OCI-LY3 (cell line): ENCODE measurements at regions not wholly inside any gene's neighbourhood (a gene's known extent, or its start where the extent isn't known, plus 50 kb on each side); places are given as distances from the start of the nearest gene placed in this dataset.
"Not testable (repeated sequence)": the region's sequence is repeated elsewhere in the genome, so short reads cannot be mapped to it uniquely, and the experiment has no call there.

Experiments used
- H2AFZ ChIP-seq: fragments of 200-600, 300-600 bp; shearing (Covaris generic); 2 replicates; pipeline ENCODE4 v1.6.0; 2014; ENCODE audit warnings: antibody characterized with exemption, low read depth, low read length
- H3K27ac ChIP-seq: fragments of 200-600, 300-600 bp; sonication (generic); 2 replicates; pipeline ENCODE4 v1.5.1; 2014; ENCODE audit warnings: mild to moderate bottlenecking, low read length, moderate library complexity, mixed read lengths
- H3K27me3 ChIP-seq: fragments of 200-600, 300-600 bp; sonication (generic); 2 replicates; pipeline ENCODE4 v1.6.1; 2014; ENCODE audit warnings: low read depth, low read length, mixed read lengths
- H3K36me3 ChIP-seq: fragments of 200-600, 300-600 bp; sonication (generic); replicated peaks from 2 replicates; pipeline ENCODE3; 2014; ENCODE audit warnings: low read depth, low read length, mixed read lengths
- H3K4me1 ChIP-seq: fragments of 300-600, 200-600 bp; sonication (generic); 2 replicates; pipeline ENCODE4 v1.6.1; 2014; ENCODE audit warnings: low read length, mixed read lengths
- H3K4me2 ChIP-seq: fragments of 200-600, 300-600 bp; sonication (generic); 2 replicates; pipeline ENCODE4 v1.6.1; 2014; ENCODE audit warnings: low read length, mixed read lengths
- H3K4me3 ChIP-seq: fragments of 300-600, 200-600 bp; sonication (generic); 2 replicates; pipeline ENCODE4 v1.5.1; 2014; ENCODE audit warnings: antibody characterized with exemption, mild to moderate bottlenecking, low read length, moderate library complexity
- H3K79me2 ChIP-seq: fragments of 300-600, 200-600 bp; shearing (Covaris generic); 2 replicates; pipeline ENCODE4 v1.6.1; 2014; ENCODE audit warnings: mild to moderate bottlenecking, low read length, mixed read lengths
- H3K9ac ChIP-seq: fragments of 300-600, 200-600 bp; shearing (Covaris generic); 2 replicates; pipeline ENCODE4 v1.6.0; 2014; ENCODE audit warnings: mild to moderate bottlenecking, low read length, moderate library complexity
- H3K9me3 ChIP-seq: fragments of 200-600, 300-600 bp; shearing (Covaris generic); 2 replicates; pipeline ENCODE4 v1.6.1; 2014; ENCODE audit warnings: low read length, mixed read lengths; ENCODE audit not compliant: insufficient read depth
- H4K20me1 ChIP-seq: fragments of 200-600, 300-600 bp; sonication (generic); 2 replicates; pipeline ENCODE4 v1.6.1; 2016; ENCODE audit warnings: low read length, mixed read lengths; ENCODE audit not compliant: insufficient read depth
- EZH2phosphoT487 ChIP-seq: fragments of 200-600 bp; shearing (Covaris generic); IDR thresholded peaks from 2 replicates; pipeline ENCODE4 v1.6.1; 2018; ENCODE audit warnings: antibody characterized with exemption, mixed run types, low read depth
- TF ChIP-seq, protein P1 (sequence below): fragments of 200-600, 300-600 bp; sonication (generic); IDR thresholded peaks from 2 replicates; pipeline ENCODE4 v1.5.1; 2014; ENCODE audit warnings: antibody characterized with exemption, low read length, low read depth

DNA sequence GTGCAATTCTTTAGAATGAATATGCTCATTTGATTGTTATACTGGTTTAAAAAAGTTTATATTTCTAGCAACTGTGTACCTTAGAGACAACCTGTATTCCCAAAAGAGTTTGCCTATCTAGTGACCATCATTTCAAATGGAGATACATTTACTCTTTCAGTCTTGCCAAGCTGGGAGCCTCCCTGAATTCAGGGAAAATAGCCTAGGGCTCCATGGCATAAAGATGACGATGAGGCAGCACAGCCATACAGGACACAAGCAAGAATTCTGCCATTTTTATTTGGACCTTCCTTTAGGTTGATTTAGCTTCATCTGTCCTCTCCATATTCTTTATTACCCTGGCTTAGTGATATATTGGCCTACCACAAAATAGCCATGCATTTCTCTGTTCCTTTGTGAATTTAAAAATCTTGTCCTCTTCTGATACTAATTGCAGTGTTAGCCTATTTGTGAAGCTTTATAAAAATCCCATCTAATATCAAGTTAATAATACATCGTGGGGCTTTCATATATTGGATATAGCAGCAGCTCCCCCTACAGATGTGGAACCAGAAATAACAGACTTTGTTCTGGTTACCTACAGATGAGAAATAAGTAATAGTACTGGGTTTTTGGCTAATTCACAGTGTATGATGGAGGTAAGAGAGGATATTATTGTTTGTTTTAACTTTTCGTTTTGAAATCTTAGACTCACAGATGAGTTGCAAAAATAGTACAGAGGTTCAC, 1661.9 kb upstream of the PIK3C3 start:
- Histone ChIP-seq H2AFZ (0 out of 2 replicates have a peak overlapping the region, but pooled peaks have one; percentile 7), H3K36me3 (no peaks in the 10 kb centered on the region), H3K4me3 (no peak overlapping the region), H3K27ac (no peak overlapping the region), H3K27me3 (no peaks in the 10 kb centered on the region), H3K4me2 (peak overlapping the region; percentile 34), H4K20me1 (no peaks in the 10 kb centered on the region), H3K79me2 (no peaks in the 10 kb centered on the region), H3K9me3 (no peaks in the 10 kb centered on the region), H3K4me1 (peaks cover 3% of the 10 kb centered on the region; the same call in 1 of the 2 replicates), H3K9ac (no peak overlapping the region)
- TF ChIP-seq EZH2phosphoT487: no peak
- TF ChIP-seq, protein P1, sequence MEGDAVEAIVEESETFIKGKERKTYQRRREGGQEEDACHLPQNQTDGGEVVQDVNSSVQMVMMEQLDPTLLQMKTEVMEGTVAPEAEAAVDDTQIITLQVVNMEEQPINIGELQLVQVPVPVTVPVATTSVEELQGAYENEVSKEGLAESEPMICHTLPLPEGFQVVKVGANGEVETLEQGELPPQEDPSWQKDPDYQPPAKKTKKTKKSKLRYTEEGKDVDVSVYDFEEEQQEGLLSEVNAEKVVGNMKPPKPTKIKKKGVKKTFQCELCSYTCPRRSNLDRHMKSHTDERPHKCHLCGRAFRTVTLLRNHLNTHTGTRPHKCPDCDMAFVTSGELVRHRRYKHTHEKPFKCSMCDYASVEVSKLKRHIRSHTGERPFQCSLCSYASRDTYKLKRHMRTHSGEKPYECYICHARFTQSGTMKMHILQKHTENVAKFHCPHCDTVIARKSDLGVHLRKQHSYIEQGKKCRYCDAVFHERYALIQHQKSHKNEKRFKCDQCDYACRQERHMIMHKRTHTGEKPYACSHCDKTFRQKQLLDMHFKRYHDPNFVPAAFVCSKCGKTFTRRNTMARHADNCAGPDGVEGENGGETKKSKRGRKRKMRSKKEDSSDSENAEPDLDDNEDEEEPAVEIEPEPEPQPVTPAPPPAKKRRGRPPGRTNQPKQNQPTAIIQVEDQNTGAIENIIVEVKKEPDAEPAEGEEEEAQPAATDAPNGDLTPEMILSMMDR: peak; percentile 98

DNA sequence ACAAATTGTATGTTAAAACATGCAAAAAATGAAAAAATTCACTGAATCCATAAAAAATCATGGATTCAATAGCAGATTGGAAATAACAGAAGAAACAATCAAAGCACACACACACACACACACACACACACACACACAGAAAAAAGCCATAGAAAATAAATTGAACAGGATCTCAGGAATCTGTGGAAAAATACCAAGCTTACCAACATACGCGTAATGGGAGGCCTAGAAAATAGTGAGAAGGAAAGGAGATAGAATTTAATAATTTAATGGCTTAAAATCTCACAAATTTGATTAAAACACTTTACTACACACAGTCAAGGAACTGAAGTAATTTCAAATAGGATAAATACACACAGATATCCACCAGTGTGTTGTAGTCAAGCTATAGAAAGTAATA, 1671.5 kb upstream of the PIK3C3 start:
- Histone ChIP-seq H3K27ac (no peak overlapping the region), H2AFZ (no peak overlapping the region), H3K4me1 (peaks cover 6% of the 10 kb centered on the region), H3K4me2 (no peak overlapping the region), H3K27me3 (no peaks in the 10 kb centered on the region), H3K79me2 (no peaks in the 10 kb centered on the region), H3K4me3 (no peak overlapping the region), H4K20me1 (no peaks in the 10 kb centered on the region), H3K36me3 (peaks cover 2% of the 10 kb centered on the region), H3K9ac (no peak overlapping the region), H3K9me3 (no peaks in the 10 kb centered on the region)
- TF ChIP-seq, protein P1: no peak
- TF ChIP-seq EZH2phosphoT487: no peak

DNA sequence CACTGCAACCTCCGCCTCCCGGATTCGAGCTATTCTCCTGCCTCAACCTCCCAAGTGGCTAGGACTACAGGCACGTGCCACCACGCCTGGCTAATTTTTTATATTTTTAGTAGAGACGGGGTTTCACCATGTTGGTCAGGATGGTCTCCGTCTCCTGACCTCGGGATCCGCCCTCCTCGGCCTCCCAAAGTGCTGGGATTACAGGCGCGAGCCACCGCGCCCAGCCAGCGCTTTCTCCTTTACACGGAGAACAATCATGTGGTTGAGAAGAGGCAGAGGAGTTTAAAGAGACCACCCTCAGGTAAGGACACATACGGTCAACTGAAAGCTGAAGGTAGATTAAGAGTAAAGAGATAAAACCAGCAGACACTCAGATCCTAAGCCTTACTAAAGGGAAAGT, 1673.7 kb upstream of the PIK3C3 start:
- H3K9ac ChIP-seq, H2AFZ ChIP-seq, H4K20me1 ChIP-seq, H3K4me2 ChIP-seq, H3K4me3 ChIP-seq, H3K27me3 ChIP-seq, H3K27ac ChIP-seq, H3K4me1 ChIP-seq, H3K79me2 ChIP-seq, H3K9me3 ChIP-seq, H3K36me3 ChIP-seq: not testable (repeated sequence)

DNA sequence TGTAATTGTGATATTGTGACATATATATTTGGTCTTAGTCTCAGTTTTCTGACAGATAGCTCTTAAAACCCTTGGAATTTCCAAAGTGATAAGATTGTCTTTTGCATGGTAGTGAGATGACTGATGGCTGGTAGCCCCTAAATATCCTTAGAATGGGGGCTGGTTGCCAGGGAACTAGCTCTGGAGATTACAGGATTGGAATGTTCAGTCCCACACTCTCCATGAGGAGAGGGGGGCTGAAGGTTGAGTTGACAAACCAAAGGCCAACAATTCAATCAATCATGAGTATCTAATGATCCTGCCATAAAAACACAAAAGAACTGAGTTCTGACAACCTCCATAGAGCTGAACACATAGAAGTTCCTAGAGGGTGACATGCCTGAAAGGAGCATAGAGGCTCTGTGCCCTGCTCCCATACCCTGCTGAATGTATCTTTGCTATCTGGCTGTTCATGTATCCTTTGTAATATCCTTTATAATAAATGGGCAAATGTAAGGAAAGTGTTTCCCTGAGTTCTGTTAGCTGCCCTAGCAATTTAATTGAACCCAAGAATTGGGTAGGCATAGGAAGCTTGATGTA, 1680.3 kb upstream of the PIK3C3 start:
- Histone ChIP-seq H3K4me3 (no peak overlapping the region), H3K36me3 (no peaks in the 10 kb centered on the region), H3K27ac (no peak overlapping the region), H3K79me2 (no peaks in the 10 kb centered on the region), H3K4me1 (no peaks in the 10 kb centered on the region), H3K4me2 (no peak overlapping the region), H3K9me3 (no peaks in the 10 kb centered on the region), H3K27me3 (no peaks in the 10 kb centered on the region), H2AFZ (no peak overlapping the region), H3K9ac (no peak overlapping the region), H4K20me1 (no peaks in the 10 kb centered on the region)
- TF ChIP-seq EZH2phosphoT487: no peak
- TF ChIP-seq, protein P1: no peak
